ENCODE measurements at regions not wholly inside any gene's neighbourhood (a gene's known extent, or its start where the extent isn't known, plus 50 kb on each side); places are given as distances from the start of the nearest gene placed in this dataset.

GRCh38 chrX:13492286-13492685 lies 77.1 kb upstream of the EGFL6 start:
- TF ChIP-seq CTCF (IDR thresholded peaks at IDR 0.05) (no peak), POLR2A (IDR thresholded peaks at IDR 0.05; ENCODE audit: low read depth) (no peak), POLR2AphosphoS5 (IDR thresholded peaks at IDR 0.05) (no peak), EP300 (IDR thresholded peaks at IDR 0.05) (no peak)

All from esophagus muscularis mucosa (tissue), 4 donors.